Central memory CD8-positive, alpha-beta T cell (primary cell): ENCODE measurements at regions not wholly inside any gene's neighbourhood (a gene's known extent, or its start where the extent isn't known, plus 50 kb on each side); places are given as distances from the start of the nearest gene placed in this dataset.

Experiments
- ATAC-seq: fragments of 150-1000 bp; cut with Tn5 transposase; replicated peaks from 2 replicates; pipeline ENCODE4 v1.10.0; 2022; ENCODE audit warnings: mild to moderate bottlenecking, moderate FRiP score, moderate number of reproducible peaks; ENCODE audit not compliant: poor library complexity, severe bottlenecking; ENCODE audit errors: extremely low read depth
- DNase-seq, 2 donors: peaks; one replicate each; pipeline ENCODE4 v3.0.0; 2021; ENCODE audit warnings: low spot score in 2 of 2
- H3K27ac Mint-ChIP-seq: one replicate; pipeline ENCODE4 v1.8.0; 2022; ENCODE audit warnings: low read depth, mild to moderate bottlenecking, moderate library complexity, mixed read lengths
- H3K27me3 Mint-ChIP-seq: one replicate; pipeline ENCODE4 v1.8.0; 2022; ENCODE audit warnings: mixed read lengths
- H3K36me3 Mint-ChIP-seq: one replicate; pipeline ENCODE4 v1.8.0; 2022; ENCODE audit warnings: mild to moderate bottlenecking, moderate library complexity, mixed read lengths; ENCODE audit not compliant: insufficient read depth
- H3K4me1 Mint-ChIP-seq: one replicate; pipeline ENCODE4 v1.8.0; 2022; ENCODE audit warnings: mixed read lengths
- H3K4me3 Mint-ChIP-seq: one replicate; pipeline ENCODE4 v1.8.0; 2022; ENCODE audit warnings: mild to moderate bottlenecking, moderate library complexity, mixed read lengths
- H3K9me3 Mint-ChIP-seq: one replicate; pipeline ENCODE4 v1.8.0; 2022; ENCODE audit warnings: mixed read lengths

DNA sequence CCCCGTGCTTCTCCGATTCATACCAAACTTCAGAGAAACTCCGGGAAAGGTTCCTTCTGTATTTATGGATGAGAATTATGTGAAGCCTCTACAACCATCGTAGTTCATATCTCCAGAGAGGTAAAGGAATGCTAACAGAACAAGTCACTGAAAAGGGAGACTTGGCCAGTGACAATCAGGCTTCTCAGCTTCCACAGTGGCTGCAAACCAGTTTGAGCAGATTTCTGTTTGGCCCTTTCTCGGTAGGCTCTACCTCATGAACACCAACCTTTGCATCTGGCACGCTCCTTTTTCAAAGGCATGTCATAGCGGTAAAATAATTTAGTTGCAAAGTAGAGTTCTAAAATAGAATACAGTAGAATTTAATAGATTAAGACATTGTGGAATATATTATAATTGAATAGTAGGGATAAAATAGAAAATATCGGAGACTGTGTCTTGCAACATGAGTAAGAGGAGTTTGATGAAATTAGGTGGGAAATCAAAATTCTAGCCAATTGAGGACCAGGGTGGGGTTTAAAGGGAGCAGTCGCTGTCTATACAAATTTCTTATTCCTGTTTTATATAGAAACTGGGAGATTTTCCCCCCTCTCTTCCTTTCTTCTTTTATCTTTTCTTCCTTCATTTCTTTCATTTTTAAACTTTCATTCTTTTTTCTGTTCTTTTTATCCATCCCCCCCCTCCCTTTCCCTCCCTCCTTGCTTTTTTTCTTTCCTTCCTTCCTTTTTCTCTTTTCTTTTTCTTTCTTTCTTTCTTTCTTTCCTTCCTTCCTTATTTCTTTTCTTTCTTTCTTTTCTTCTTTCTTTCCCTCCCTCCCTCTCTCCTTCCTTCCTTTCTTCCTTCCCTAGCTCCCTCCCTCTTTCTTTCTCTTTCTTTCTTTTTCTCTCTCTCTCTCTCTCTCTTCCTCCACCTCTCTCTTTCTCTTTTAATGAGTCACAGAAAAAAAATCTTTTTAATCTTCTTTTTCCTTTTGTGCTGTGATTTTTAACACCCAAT, 161.5 kb upstream of the KLF6 start:
- H3K27ac Mint-ChIP-seq = peak overlapping the region; percentile 100
- no peaks in the 10 kb centered on the region for H3K9me3 Mint-ChIP-seq
- DNase-seq (no peak), ATAC-seq (no peak)
- H3K4me3 Mint-ChIP-seq = peak overlapping the region; percentile 68
- peaks cover 9% of the 10 kb centered on the region for H3K36me3 Mint-ChIP-seq
- peaks cover 86% of the 10 kb centered on the region for H3K4me1 Mint-ChIP-seq
- H3K27me3 Mint-ChIP-seq = no peaks in the 10 kb centered on the region

DNA sequence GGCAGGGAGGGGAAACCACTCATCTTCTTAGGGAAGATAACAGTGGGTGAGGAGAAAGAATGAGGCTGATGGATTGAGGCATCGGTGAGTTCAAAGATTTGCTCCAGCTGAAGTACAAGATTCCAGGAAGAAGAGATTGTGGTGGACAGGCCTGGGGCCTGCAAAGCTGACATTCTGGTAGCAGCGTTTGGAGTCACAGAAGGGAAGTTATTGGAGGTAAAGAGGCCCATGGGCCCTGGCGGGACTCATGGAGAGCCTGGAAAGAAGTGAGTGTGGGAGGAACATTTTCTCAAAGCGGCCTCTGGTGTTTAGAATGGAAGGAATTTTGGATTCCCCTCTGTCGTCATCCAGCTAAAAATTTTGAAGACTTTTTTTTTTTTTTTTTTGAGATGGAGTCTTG, 160.0 kb upstream of the KLF6 start:
- peaks cover 77% of the 10 kb centered on the region for H3K4me1 Mint-ChIP-seq
- no peaks in the 10 kb centered on the region for H3K9me3 Mint-ChIP-seq
- H3K27me3 Mint-ChIP-seq = no peaks in the 10 kb centered on the region
- DNase-seq (no peak), ATAC-seq (no peak)
- peak overlapping the region; percentile 100 for H3K27ac Mint-ChIP-seq
- peaks cover 9% of the 10 kb centered on the region for H3K36me3 Mint-ChIP-seq
- H3K4me3 Mint-ChIP-seq = peak overlapping the region; percentile 61

DNA sequence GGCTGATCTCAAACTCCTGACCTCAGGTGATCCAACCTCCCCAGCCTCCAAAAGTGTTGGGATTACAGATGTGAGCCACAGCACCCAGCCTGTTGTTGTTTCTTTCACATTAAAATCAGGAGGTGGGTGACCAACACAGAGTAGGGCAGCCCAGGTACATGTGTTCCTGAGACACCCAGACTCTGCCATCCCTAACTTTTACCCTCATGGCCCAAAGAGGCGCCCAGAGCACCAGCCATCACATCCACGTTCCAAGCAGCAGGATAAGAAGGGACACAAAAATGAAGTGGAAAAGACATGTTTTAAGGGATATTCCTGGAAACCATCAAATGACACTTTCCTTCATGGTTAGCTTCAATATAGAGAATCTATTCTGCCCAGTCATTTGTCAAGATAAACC, 159.6 kb upstream of the KLF6 start:
- ATAC-seq (no peak), DNase-seq (no peak)
- H3K27me3 Mint-ChIP-seq = no peaks in the 10 kb centered on the region
- peak overlapping the region; percentile 100 for H3K27ac Mint-ChIP-seq
- H3K9me3 Mint-ChIP-seq = no peaks in the 10 kb centered on the region
- peaks cover 73% of the 10 kb centered on the region for H3K4me1 Mint-ChIP-seq
- H3K4me3 Mint-ChIP-seq = peak overlapping the region; percentile 61
- H3K36me3 Mint-ChIP-seq = peaks cover 9% of the 10 kb centered on the region

GRCh38 chr10:3943695-3944257, 158.8 kb upstream of the KLF6 start:
- ATAC-seq = no peak
- H3K27me3 Mint-ChIP-seq = no peaks in the 10 kb centered on the region

DNA sequence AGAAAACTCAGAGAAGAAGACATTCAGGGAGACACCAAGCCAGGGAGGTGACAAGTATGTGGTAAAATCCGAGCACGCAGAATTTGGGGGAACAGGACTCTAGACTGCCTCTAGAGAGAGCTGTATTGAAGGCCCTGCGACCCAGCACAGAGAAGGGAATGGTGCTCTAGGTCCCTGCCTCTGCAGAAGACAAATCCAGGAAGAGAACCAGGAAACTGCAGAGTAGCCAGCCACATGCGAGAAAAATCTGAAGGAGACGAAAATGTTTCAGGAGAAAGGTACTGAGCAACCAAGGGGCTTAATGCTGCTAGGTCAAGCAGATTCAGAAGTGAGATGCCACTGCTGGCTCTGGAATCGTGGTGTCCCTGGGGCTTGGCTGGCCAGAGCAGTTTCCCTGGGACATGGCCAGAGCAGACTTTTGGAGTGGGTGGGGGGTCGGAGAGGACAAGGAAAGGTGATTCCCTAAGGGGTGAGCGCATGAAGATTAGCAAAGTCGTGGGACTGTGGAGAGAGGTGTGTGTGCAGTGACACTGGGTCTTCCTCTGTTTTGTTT, 158.0 kb upstream of the KLF6 start:
- no peak for DNase-seq
- no peaks in the 10 kb centered on the region for H3K9me3 Mint-ChIP-seq
- peaks cover 58% of the 10 kb centered on the region for H3K4me1 Mint-ChIP-seq
- no peaks in the 10 kb centered on the region for H3K27me3 Mint-ChIP-seq
- no peak for ATAC-seq
- H3K27ac Mint-ChIP-seq = peak overlapping the region; percentile 66
- H3K4me3 Mint-ChIP-seq = peak overlapping the region; percentile 0
- peaks cover 4% of the 10 kb centered on the region for H3K36me3 Mint-ChIP-seq

More at GRCh38 chr10:3943695-3944257, 158.8 kb upstream of the KLF6 start:
- no peak overlapping the region for H3K4me3 Mint-ChIP-seq
- H3K4me1 Mint-ChIP-seq = peaks cover 66% of the 10 kb centered on the region
- no peak for DNase-seq
- H3K36me3 Mint-ChIP-seq = peaks cover 6% of the 10 kb centered on the region
- peak overlapping the region; percentile 66 for H3K27ac Mint-ChIP-seq
- no peaks in the 10 kb centered on the region for H3K9me3 Mint-ChIP-seq

- peak overlapping the region; percentile 66 for H3K27ac Mint-ChIP-seq
- H3K4me1 Mint-ChIP-seq = peaks cover 57% of the 10 kb centered on the region
- no peak for ATAC-seq
- peaks cover 4% of the 10 kb centered on the region for H3K9me3 Mint-ChIP-seq
- no peak for DNase-seq
- H3K36me3 Mint-ChIP-seq = peaks cover 4% of the 10 kb centered on the region
- no peak overlapping the region for H3K4me3 Mint-ChIP-seq
- no peaks in the 10 kb centered on the region for H3K27me3 Mint-ChIP-seq
These were observed 156.7 kb upstream of the KLF6 start for GRCh38 chr10:3941676-3942075.

GRCh38 chr10:3936422-3937040, 151.5 kb upstream of the KLF6 start:
- Mint-ChIP-seq H3K4me1 (peaks cover 57% of the 10 kb centered on the region), H3K36me3 (peaks cover 3% of the 10 kb centered on the region), H3K27ac (peak overlapping the region; percentile 72), H3K4me3 (no peak overlapping the region), H3K27me3 (no peaks in the 10 kb centered on the region), H3K9me3 (peaks cover 5% of the 10 kb centered on the region)
- ATAC-seq (no peak), DNase-seq (no peak)

DNA sequence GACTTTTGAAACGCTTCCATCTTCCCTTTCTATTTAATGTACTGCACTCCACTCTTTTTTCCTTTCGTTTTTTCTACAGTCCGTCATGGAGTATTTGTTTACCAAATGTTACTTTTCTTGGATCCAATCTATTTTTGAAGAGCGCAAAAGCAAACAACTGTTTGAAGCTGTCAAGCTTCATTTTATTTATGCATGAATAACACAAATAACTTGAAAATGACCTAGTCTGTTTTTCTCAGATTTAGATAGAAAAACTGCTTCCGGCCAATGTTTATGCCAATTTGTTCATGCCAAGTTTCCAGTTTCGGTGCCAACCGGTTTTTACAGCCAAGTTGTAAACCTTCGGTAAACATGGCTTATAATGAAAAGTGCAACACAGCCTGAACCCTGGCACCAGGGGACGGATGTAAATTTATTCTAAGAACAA, 150.9 kb upstream of the KLF6 start:
- Mint-ChIP-seq H3K9me3 (peaks cover 5% of the 10 kb centered on the region), H3K36me3 (peaks cover 3% of the 10 kb centered on the region), H3K27me3 (no peaks in the 10 kb centered on the region), H3K27ac (peak overlapping the region; percentile 96), H3K4me1 (peaks cover 54% of the 10 kb centered on the region), H3K4me3 (peak overlapping the region; percentile 77)
- no peak for DNase-seq
- no peak for ATAC-seq

DNA sequence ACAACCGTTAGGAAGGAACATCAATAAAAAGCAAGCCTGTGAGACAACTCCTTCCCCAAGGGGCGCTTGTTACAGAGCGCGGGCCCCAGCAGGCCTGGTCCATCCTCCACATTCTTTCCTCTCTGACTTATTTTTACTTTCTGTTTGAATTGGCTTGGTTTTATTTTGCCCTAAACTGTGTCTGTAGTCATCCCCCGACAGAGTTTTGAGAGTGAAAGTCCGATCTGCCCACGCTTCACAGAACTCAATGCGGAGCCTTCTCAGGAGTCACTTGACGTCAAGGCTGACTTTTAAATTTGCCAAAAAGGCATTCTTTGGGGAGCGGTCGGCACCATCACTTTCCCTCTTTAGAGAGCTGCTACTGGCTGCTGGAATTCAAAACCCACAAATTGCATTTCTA, 150.1 kb upstream of the KLF6 start:
- peak overlapping the region; percentile 96 for H3K27ac Mint-ChIP-seq
- H3K9me3 Mint-ChIP-seq = peaks cover 5% of the 10 kb centered on the region
- no peaks in the 10 kb centered on the region for H3K27me3 Mint-ChIP-seq
- peaks cover 3% of the 10 kb centered on the region for H3K36me3 Mint-ChIP-seq
- H3K4me3 Mint-ChIP-seq = peak overlapping the region; percentile 77
- DNase-seq (peak in 1 of 2 donors; percentile 28), ATAC-seq (peak; percentile 91)
- peaks cover 54% of the 10 kb centered on the region for H3K4me1 Mint-ChIP-seq

GRCh38 chr10:3933733-3934132, 148.7 kb upstream of the KLF6 start:
- peak overlapping the region; percentile 77 for H3K4me3 Mint-ChIP-seq
- H3K4me1 Mint-ChIP-seq = peaks cover 54% of the 10 kb centered on the region
- H3K27ac Mint-ChIP-seq = peak overlapping the region; percentile 96
- H3K27me3 Mint-ChIP-seq = no peaks in the 10 kb centered on the region
- peaks cover 5% of the 10 kb centered on the region for H3K9me3 Mint-ChIP-seq
- ATAC-seq (no peak), DNase-seq (no peak)
- peaks cover 3% of the 10 kb centered on the region for H3K36me3 Mint-ChIP-seq

DNA sequence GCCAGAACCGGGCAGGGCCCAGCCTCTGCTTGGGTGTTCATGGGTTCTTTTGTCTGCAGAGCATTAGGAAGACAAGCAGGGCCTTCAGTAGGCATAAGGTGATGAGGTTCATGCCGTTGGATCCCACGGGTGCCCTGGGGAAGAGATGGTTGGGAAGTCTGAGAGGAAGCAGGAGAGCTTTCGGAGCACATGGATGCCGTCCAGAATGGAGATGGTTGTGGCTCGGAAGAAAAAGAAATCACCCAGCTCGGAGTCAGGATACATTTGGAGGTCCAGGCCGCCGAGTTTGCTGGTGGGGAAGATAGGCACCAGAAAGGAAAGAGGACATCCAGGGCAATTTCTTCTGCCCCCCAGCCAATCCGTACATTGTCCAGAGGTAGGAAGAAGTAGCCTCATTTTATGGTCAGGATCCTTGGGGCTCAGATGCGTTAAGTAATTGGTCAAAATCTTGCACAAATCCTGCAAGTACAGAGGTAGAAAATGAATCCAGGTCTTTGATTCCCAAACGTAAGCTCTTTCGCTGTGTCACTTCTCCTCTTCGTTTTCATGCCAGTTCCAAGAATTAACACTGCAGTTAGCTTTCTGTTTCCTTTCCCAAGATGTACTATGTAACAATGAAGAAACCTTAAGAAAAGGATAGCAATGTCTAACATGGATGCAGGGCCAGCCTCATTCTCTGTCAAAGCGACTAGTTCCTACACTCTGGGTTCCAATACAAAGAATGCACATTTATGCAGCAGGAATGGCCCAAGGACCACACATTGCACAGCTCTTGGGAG, 147.8 kb upstream of the KLF6 start:
- Mint-ChIP-seq H3K27ac (no peak overlapping the region), H3K36me3 (peaks cover 3% of the 10 kb centered on the region), H3K9me3 (peaks cover 5% of the 10 kb centered on the region), H3K27me3 (no peaks in the 10 kb centered on the region), H3K4me1 (peaks cover 53% of the 10 kb centered on the region), H3K4me3 (no peak overlapping the region)
- no peak for DNase-seq
- ATAC-seq = no peak

DNA sequence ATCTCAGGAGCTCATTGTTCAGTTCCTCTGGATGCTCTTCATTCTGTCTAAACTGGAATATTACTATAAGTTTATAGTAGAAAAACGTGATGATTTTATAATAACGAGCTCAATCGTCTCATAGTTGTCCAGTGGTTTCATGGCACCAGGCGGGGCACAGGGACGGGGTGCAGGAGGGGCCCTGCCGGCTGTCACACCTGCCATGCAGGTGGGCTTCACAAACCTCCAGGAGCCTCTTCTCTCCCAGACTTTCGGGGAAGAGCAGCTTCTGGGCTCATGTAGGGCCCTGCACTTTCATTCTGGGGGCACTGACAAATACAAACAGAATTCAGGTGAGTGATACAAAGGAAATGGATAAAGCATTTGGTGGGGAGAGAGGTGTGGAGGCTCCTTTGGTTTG, 146.9 kb upstream of the KLF6 start:
- Mint-ChIP-seq H3K27me3 (no peaks in the 10 kb centered on the region), H3K27ac (no peak overlapping the region), H3K9me3 (peaks cover 4% of the 10 kb centered on the region), H3K4me3 (no peak overlapping the region), H3K4me1 (peaks cover 44% of the 10 kb centered on the region), H3K36me3 (peaks cover 3% of the 10 kb centered on the region)
- DNase-seq (no peak), ATAC-seq (no peak)
